ENCODE measurements at regions not wholly inside any gene's neighbourhood (a gene's known extent, or its start where the extent isn't known, plus 50 kb on each side); places are given as distances from the start of the nearest gene placed in this dataset.

- no peaks in the 10 kb centered on the region for H3K4me1 ChIP-seq
- H3K27ac ChIP-seq = no peak overlapping the region
- no peak for TF ChIP-seq CTCF (IDR thresholded peaks at IDR 0.05)
- ATAC-seq (no peak), DNase-seq (no peak)
- intact Hi-C loops (cut with DNase I) = no loop called here
- no peak overlapping the region for H3K4me3 ChIP-seq
- no peaks in the 10 kb centered on the region for H3K36me3 ChIP-seq (ENCODE audit: insufficient read depth in 1 of 2, low read depth in 1 of 2)
- no peaks in the 10 kb centered on the region for H3K9me3 ChIP-seq
- H3K27me3 ChIP-seq (ENCODE audit: insufficient read depth in 3 of 3, low read length in 2 of 3) = no peaks in the 10 kb centered on the region
- WGBS, 3 donors = 37 to 54% (median 41%) methylated on average over 5 of the region's 5 CpGs
Observed at GRCh38 chr10:85413570-85413969, 953.0 kb downstream of the GRID1 start.

GRCh38 chr10:85420501-85421191 lies 945.9 kb downstream of the GRID1 start:
- no peaks in the 10 kb centered on the region for H3K36me3 ChIP-seq (ENCODE audit: insufficient read depth in 1 of 2, low read depth in 1 of 2)
- no peaks in the 10 kb centered on the region for H3K27me3 ChIP-seq (ENCODE audit: insufficient read depth in 3 of 3, low read length in 2 of 3)
- no peaks in the 10 kb centered on the region for H3K9me3 ChIP-seq
- H3K4me1 ChIP-seq = no peaks in the 10 kb centered on the region
- 45 to 56% (median 55%) methylated on average over 8 of the region's 8 CpGs for WGBS, 3 donors
- DNase-seq (no peak), ATAC-seq (no peak)
- no peak for TF ChIP-seq CTCF (IDR thresholded peaks at IDR 0.05)
- H3K4me3 ChIP-seq = no peak overlapping the region
- intact Hi-C loops (cut with DNase I) = no loop called here
- H3K27ac ChIP-seq = no peak overlapping the region

- 84 to 89% (median 84%) methylated on average over 9 of the region's 9 CpGs for WGBS, 3 donors
- Histone ChIP-seq H3K36me3 (ENCODE audit: insufficient read depth in 1 of 2, low read depth in 1 of 2) (no peaks in the 10 kb centered on the region), H3K9me3 (no peaks in the 10 kb centered on the region), H3K4me1 (no peaks in the 10 kb centered on the region), H3K27me3 (ENCODE audit: insufficient read depth in 3 of 3, low read length in 2 of 3) (no peaks in the 10 kb centered on the region), H3K4me3 (no peak overlapping the region), H3K27ac (no peak overlapping the region)
- DNase-seq (no peak), ATAC-seq (no peak)
- TF ChIP-seq CTCF (IDR thresholded peaks at IDR 0.05) = no peak
- intact Hi-C loops (cut with DNase I) = no loop called here
Observed at GRCh38 chr10:85421421-85421820, 945.2 kb downstream of the GRID1 start.

- DNase-seq (no peak), ATAC-seq (no peak)
- Histone ChIP-seq H3K27me3 (ENCODE audit: insufficient read depth in 3 of 3, low read length in 2 of 3) (no peaks in the 10 kb centered on the region), H3K4me1 (no peaks in the 10 kb centered on the region), H3K4me3 (no peak overlapping the region), H3K27ac (no peak overlapping the region), H3K36me3 (ENCODE audit: insufficient read depth in 1 of 2, low read depth in 1 of 2) (no peaks in the 10 kb centered on the region), H3K9me3 (no peaks in the 10 kb centered on the region)
- 79 to 89% (median 87%) methylated on average over 3 of the region's 3 CpGs for WGBS, 3 donors
- no peak for TF ChIP-seq CTCF (IDR thresholded peaks at IDR 0.05)
- intact Hi-C loops (cut with DNase I) = no loop called here
Observed at GRCh38 chr10:85429126-85429525, 937.5 kb downstream of the GRID1 start.

- Histone ChIP-seq H3K36me3 (ENCODE audit: insufficient read depth in 1 of 2, low read depth in 1 of 2) (no peaks in the 10 kb centered on the region), H3K4me1 (no peaks in the 10 kb centered on the region), H3K9me3 (no peaks in the 10 kb centered on the region), H3K27ac (no peak overlapping the region), H3K27me3 (ENCODE audit: insufficient read depth in 3 of 3, low read length in 2 of 3) (no peaks in the 10 kb centered on the region), H3K4me3 (no peak overlapping the region)
- WGBS, 3 donors = 84 to 93% (median 87%) methylated on average over 2 of the region's 2 CpGs
- DNase-seq = no peak
- intact Hi-C loops (cut with DNase I) = no loop called here
- no peak for TF ChIP-seq CTCF (IDR thresholded peaks at IDR 0.05)
- ATAC-seq = no peak
Observed at GRCh38 chr10:85430991-85431390, 935.6 kb downstream of the GRID1 start.

All from psoas muscle (tissue), 7 donors.